CD4-positive, alpha-beta T cell treated with Interleukin-6 at 100 ng/mL for 8 hours (primary cell): ENCODE measurements at regions not wholly inside any gene's neighbourhood (a gene's known extent, or its start where the extent isn't known, plus 50 kb on each side); places are given as distances from the start of the nearest gene placed in this dataset.
"Not testable (repeated sequence)": the region's sequence is repeated elsewhere in the genome, so short reads cannot be mapped to it uniquely, and the experiment has no call there.

Experiments used
- DNase-seq: peaks from one replicate; pipeline ENCODE4 v3.0.0-alpha.2; 2020; ENCODE audit warnings: mixed read lengths, low spot score

GRCh38 chr4:128688846-128689437 is 120.6 kb upstream of the JADE1 start:
- no peak for DNase-seq

GRCh38 chr4:128688033-128688721 is 121.3 kb upstream of the JADE1 start:
- no peak for DNase-seq

- DNase-seq, result no peak
These were observed 122.7 kb upstream of the JADE1 start for GRCh38 chr4:128686810-128687209.

GRCh38 chr4:128686032-128686465 is 123.5 kb upstream of the JADE1 start:
- no peak for DNase-seq

GRCh38 chr4:128684016-128684415 is 125.5 kb upstream of the JADE1 start:
- no peak for DNase-seq

- no peak for DNase-seq
These were observed 126.4 kb upstream of the JADE1 start for GRCh38 chr4:128682942-128683666.

GRCh38 chr4:128676095-128676494 is 133.4 kb upstream of the JADE1 start:
- no peak for DNase-seq

- no peak for DNase-seq
These were observed 134.4 kb upstream of the JADE1 start for GRCh38 chr4:128675083-128675482.

- not testable (repeated sequence) for DNase-seq
These were observed 136.3 kb upstream of the JADE1 start for GRCh38 chr4:128673159-128673558.

GRCh38 chr4:128672596-128672995 is 136.9 kb upstream of the JADE1 start:
- DNase-seq, result not testable (repeated sequence)

GRCh38 chr4:128670513-128670912 is 139.0 kb upstream of the JADE1 start:
- no peak for DNase-seq

GRCh38 chr4:128668566-128668965 is 140.9 kb upstream of the JADE1 start:
- DNase-seq, result no peak

GRCh38 chr4:128665514-128665913 is 144.0 kb upstream of the JADE1 start:
- DNase-seq, result no peak

GRCh38 chr4:128663325-128663724 is 146.2 kb upstream of the JADE1 start:
- DNase-seq, result peak; percentile 33

GRCh38 chr4:128661479-128661878 is 148.0 kb upstream of the JADE1 start:
- no peak for DNase-seq

GRCh38 chr4:128660361-128661215 is 148.9 kb upstream of the JADE1 start:
- no peak for DNase-seq

GRCh38 chr4:128658214-128658631 is 151.3 kb upstream of the JADE1 start:
- DNase-seq, result no peak

GRCh38 chr4:128657638-128658037 is 151.9 kb upstream of the JADE1 start:
- DNase-seq, result no peak

- no peak for DNase-seq
These were observed 155.0 kb upstream of the JADE1 start for GRCh38 chr4:128654465-128654864.

GRCh38 chr4:128653527-128654444 is 155.7 kb upstream of the JADE1 start:
- DNase-seq, result no peak

- DNase-seq, result no peak
These were observed 159.8 kb upstream of the JADE1 start for GRCh38 chr4:128649575-128650205.
